B cell (primary cell): ENCODE measurements at regions not wholly inside any gene's neighbourhood (a gene's known extent, or its start where the extent isn't known, plus 50 kb on each side); places are given as distances from the start of the nearest gene placed in this dataset.

Experiments
- ATAC-seq: fragments of 200-7000 bp; cut with Tn5 transposase; one replicate; pipeline ENCODE4 v1.10.0; 2021; ENCODE audit warnings: low read depth, mild to moderate bottlenecking, moderate number of reproducible peaks, moderate library complexity
- CTCF ChIA-PET: fragments of 350-600 bp; sonication (Branson Sonifier 250); formaldehyde crosslinking; loops from one replicate; lab custom pipeline; 2021; ENCODE audit warnings: antibody characterized with exemption, inconsistent platforms; lab: Charles Lee
- POLR2A ChIA-PET: fragments of 350-600 bp; sonication (Branson Sonifier 250); formaldehyde crosslinking; loops from one replicate; lab custom pipeline; 2021; ENCODE audit warnings: antibody characterized with exemption; lab: Charles Lee
- DNase-seq: peaks from one replicate; pipeline ENCODE4 v3.0.0; 2013
- H2AFZ ChIP-seq: 2 replicates; pipeline ENCODE4 v1.6.1; 2012; ENCODE audit warnings: mild to moderate bottlenecking, low read depth, low read length; ENCODE audit not compliant: insufficient read depth, poor library complexity, severe bottlenecking
- H3K27ac ChIP-seq, 2 donors: 1 replicate in 1 of 2; 2 replicates in 1 of 2; pipeline ENCODE4 v1.5.1; 2012 to 2013; ENCODE audit warnings: low read length in 2 of 2, mild to moderate bottlenecking in 2 of 2, moderate library complexity in 1 of 2
- H3K27me3 ChIP-seq, 4 experiments: fragments of 200-600 bp in 1 of 4; sonication (generic) in 1 of 4; replicated peaks in 1 of 4; 1 replicate in 2 of 4; 2 replicates in 2 of 4; pipeline versions ENCODE4 v1.6.1 to v1.7.0; 2013 to 2016; ENCODE audit warnings: low read length in 3 of 4, mild to moderate bottlenecking in 2 of 4, mixed read lengths in 1 of 4, moderate library complexity in 1 of 4; ENCODE audit not compliant: insufficient read depth in 4 of 4, control insufficient read depth in 3 of 4; ENCODE audit errors: control extremely low read depth in 1 of 4
- H3K36me3 ChIP-seq, 2 experiments: replicated peaks in 1 of 2; 1 replicate in 1 of 2; 2 replicates in 1 of 2; pipeline versions ENCODE4 v1.6.1 to v1.7.1; 2013; ENCODE audit warnings: low read length in 1 of 2; ENCODE audit not compliant: insufficient read depth in 2 of 2, control insufficient read depth in 1 of 2; ENCODE audit errors: control extremely low read depth in 1 of 2, extremely low read depth in 1 of 2
- H3K4me1 ChIP-seq, 2 donors: fragments of 200-600 bp in 1 of 2; sonication (generic) in 1 of 2; 1 replicate in 1 of 2; 2 replicates in 1 of 2; pipeline versions ENCODE4 v1.5.1 to v1.6.1; 2013 to 2017; ENCODE audit warnings: low read length in 2 of 2; ENCODE audit not compliant: control insufficient read depth in 2 of 2, insufficient read depth in 2 of 2
- H3K4me2 ChIP-seq: replicated peaks from 2 replicates; pipeline ENCODE3; 2012; ENCODE audit warnings: mild to moderate bottlenecking, low read depth, low read length; ENCODE audit not compliant: poor library complexity, severe bottlenecking
- H3K4me3 ChIP-seq, 5 experiments: fragments of 200-600 bp in 1 of 5; sonication (generic) in 1 of 5; 1 replicate in 3 of 5; 2 replicates in 2 of 5; pipeline versions ENCODE4 v1.5.1 to v1.7.0; 2011 to 2016; ENCODE audit warnings: low read length in 4 of 5, mild to moderate bottlenecking in 4 of 5, low read depth in 2 of 5, control low read depth in 1 of 5, moderate library complexity in 1 of 5; ENCODE audit not compliant: insufficient read depth in 1 of 5; ENCODE audit errors: control extremely low read depth in 1 of 5, extremely low read depth in 1 of 5
- H3K79me2 ChIP-seq: fragments of 200-600 bp; sonication (generic); one replicate; pipeline ENCODE4 v1.6.0; 2016; ENCODE audit warnings: low read length; ENCODE audit not compliant: control insufficient read depth, insufficient read depth
- H3K9ac ChIP-seq: fragments of 200-600 bp; sonication (generic); 2 replicates; pipeline ENCODE4 v1.6.1; 2017; ENCODE audit warnings: mild to moderate bottlenecking, low read length, moderate library complexity
- H3K9me3 ChIP-seq, 3 donors: one replicate each; pipeline versions ENCODE4 v1.6.1 to v1.7.1; 2013; ENCODE audit warnings: low read length in 2 of 3; ENCODE audit not compliant: control insufficient read depth in 2 of 3, insufficient read depth in 1 of 3; ENCODE audit errors: control extremely low read depth in 1 of 3
- H4K20me1 ChIP-seq: 2 replicates; pipeline ENCODE4 v1.6.0; 2012; ENCODE audit warnings: mild to moderate bottlenecking, low read length; ENCODE audit not compliant: insufficient read depth, control insufficient read depth, poor library complexity, severe bottlenecking
- H3K27ac Mint-ChIP-seq: one replicate; pipeline ENCODE4 v1.8.0; 2021; ENCODE audit warnings: mixed read lengths
- H3K27me3 Mint-ChIP-seq: one replicate; pipeline ENCODE4 v1.8.0; 2021; ENCODE audit warnings: mixed read lengths
- H3K4me1 Mint-ChIP-seq: one replicate; pipeline ENCODE4 v1.8.0; 2021; ENCODE audit warnings: mixed read lengths
- H3K4me3 Mint-ChIP-seq: one replicate; pipeline ENCODE4 v1.8.0; 2021; ENCODE audit warnings: mixed read lengths
- H3K9me3 Mint-ChIP-seq: one replicate; pipeline ENCODE4 v1.8.0; 2022; ENCODE audit warnings: mixed read lengths; ENCODE audit not compliant: insufficient read depth
- CTCF ChIP-seq: fragments of 200-600 bp; IDR thresholded peaks from one replicate; pipeline ENCODE4 v1.8.0; 2022; ENCODE audit warnings: antibody characterized with exemption, mild to moderate bottlenecking
- EZH2 ChIP-seq: IDR thresholded peaks from 2 replicates; pipeline ENCODE4 v1.6.1; 2012; ENCODE audit warnings: borderline replicate concordance, low read depth, mild to moderate bottlenecking, moderate library complexity, low read length; ENCODE audit not compliant: insufficient read depth, poor library complexity, severe bottlenecking
- WGBS: methylation state at CpG from one replicate; pipeline ENCODE4 v1.1.5; 2013; ENCODE audit warnings: missing lambda C conversion rate; ENCODE audit not compliant: insufficient coverage; 5-methylcytosine and 5-hydroxymethylcytosine counted together
- intact Hi-C: fragments of 100-400 bp; cut with micrococcal nuclease; formaldehyde crosslinking; loops from one replicate; pipeline ENCODE4 v1.10.0; 2022

GRCh38 chr10:129169115-129169514 lies 297.9 kb upstream of the MGMT start:
- no peaks in the 10 kb centered on the region for H4K20me1 ChIP-seq
- ATAC-seq (no peak), DNase-seq (no peak)
- no peak overlapping the region for H2AFZ ChIP-seq
- TF ChIP-seq EZH2 (no peak), CTCF (no peak)
- H3K27ac ChIP-seq, result no peak overlapping the region
- no peaks in the 10 kb centered on the region for H3K4me1 Mint-ChIP-seq
- intact Hi-C loops, result no loop called here
- no peak overlapping the region for H3K4me3 ChIP-seq
- H3K4me3 Mint-ChIP-seq, result no peak overlapping the region
- ChIA-PET POLR2A (no interaction called here), CTCF (no interaction called here)
- H3K4me1 ChIP-seq, result no peaks in the 10 kb centered on the region
- no peak overlapping the region for H3K9ac ChIP-seq
- H3K27ac Mint-ChIP-seq, result no peak overlapping the region
- no peaks in the 10 kb centered on the region for H3K9me3 Mint-ChIP-seq
- no peak overlapping the region for H3K4me2 ChIP-seq
- H3K36me3 ChIP-seq, result no peaks in the 10 kb centered on the region
- H3K27me3 Mint-ChIP-seq, result no peaks in the 10 kb centered on the region
- no peaks in the 10 kb centered on the region for H3K27me3 ChIP-seq
- H3K79me2 ChIP-seq, result no peaks in the 10 kb centered on the region
- 94% methylated on average over 5 of the region's 6 CpGs for WGBS
- no peaks in the 10 kb centered on the region for H3K9me3 ChIP-seq

- no peak overlapping the region for H3K4me3 ChIP-seq
- no peaks in the 10 kb centered on the region for H3K36me3 ChIP-seq
- ChIA-PET POLR2A (no interaction called here), CTCF (no interaction called here)
- no peak overlapping the region for H3K9ac ChIP-seq
- H4K20me1 ChIP-seq, result no peaks in the 10 kb centered on the region
- DNase-seq (no peak), ATAC-seq (no peak)
- H3K4me3 Mint-ChIP-seq, result no peak overlapping the region
- H3K27me3 Mint-ChIP-seq, result no peaks in the 10 kb centered on the region
- H3K9me3 Mint-ChIP-seq, result no peaks in the 10 kb centered on the region
- H3K9me3 ChIP-seq, result no peaks in the 10 kb centered on the region
- H3K4me2 ChIP-seq, result no peak overlapping the region
- WGBS, result no CpG with 5 or more reads among the region's 3 CpGs
- H3K27me3 ChIP-seq, result no peaks in the 10 kb centered on the region
- TF ChIP-seq EZH2 (no peak), CTCF (no peak)
- no peaks in the 10 kb centered on the region for H3K4me1 Mint-ChIP-seq
- H3K27ac ChIP-seq, result no peak overlapping the region
- no peaks in the 10 kb centered on the region for H3K4me1 ChIP-seq
- H3K27ac Mint-ChIP-seq, result no peak overlapping the region
- intact Hi-C loops, result no loop called here
- H2AFZ ChIP-seq, result no peak overlapping the region
- H3K79me2 ChIP-seq, result no peaks in the 10 kb centered on the region
Observed at GRCh38 chr10:129170812-129171211, 296.2 kb upstream of the MGMT start.
